Activated T-helper 17 cell treated with anti-CD3 and anti-CD28 coated beads, Interleukin-2, amount 50 U/mL, for 72 hours (primary cell): ENCODE measurements at regions not wholly inside any gene's neighbourhood (a gene's known extent, or its start where the extent isn't known, plus 50 kb on each side); places are given as distances from the start of the nearest gene placed in this dataset.

Experiments used
- ATAC-seq: fragments of 150-1000 bp; cut with Tn5 transposase; replicated peaks from 2 replicates; pipeline ENCODE4 v1.10.0; 2021; ENCODE audit warnings: mild to moderate bottlenecking, moderate library complexity
- H3K27ac Mint-ChIP-seq: one replicate; pipeline ENCODE4 v1.8.0; 2022; ENCODE audit warnings: mixed read lengths
- H3K27me3 Mint-ChIP-seq: one replicate; pipeline ENCODE4 v1.8.0; 2022; ENCODE audit warnings: mixed read lengths
- H3K36me3 Mint-ChIP-seq: one replicate; pipeline ENCODE4 v1.8.0; 2022; ENCODE audit warnings: low read depth, mild to moderate bottlenecking, mixed read lengths
- H3K4me1 Mint-ChIP-seq: one replicate; pipeline ENCODE4 v1.8.0; 2022; ENCODE audit warnings: mixed read lengths
- H3K4me3 Mint-ChIP-seq: one replicate; pipeline ENCODE4 v1.8.0; 2022; ENCODE audit warnings: mild to moderate bottlenecking, mixed read lengths
- H3K9me3 Mint-ChIP-seq: one replicate; pipeline ENCODE4 v1.8.0; 2022; ENCODE audit warnings: mixed read lengths

DNA sequence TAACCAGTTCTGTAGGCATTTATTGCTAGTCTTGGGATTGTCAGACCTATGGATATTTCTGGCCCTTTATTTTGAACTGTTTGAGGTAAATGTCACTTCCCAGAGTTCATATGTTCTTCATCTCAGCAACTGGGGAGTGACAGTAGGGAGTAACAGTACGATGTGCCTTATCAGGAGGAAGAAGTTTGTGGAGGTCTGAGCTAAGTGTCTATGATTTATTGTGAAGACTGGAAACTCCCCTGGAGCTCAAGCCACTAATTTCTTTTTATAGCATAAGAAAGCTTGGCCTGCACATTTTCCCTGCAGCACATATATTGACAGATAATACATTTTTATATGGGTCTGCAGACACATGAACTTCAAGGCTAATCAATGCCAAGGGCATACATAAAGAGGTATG lies 383.8 kb downstream of the GRXCR1 start:
- Mint-ChIP-seq H3K4me1 (no peaks in the 10 kb centered on the region), H3K4me3 (no peak overlapping the region), H3K27ac (no peak overlapping the region), H3K27me3 (no peaks in the 10 kb centered on the region), H3K9me3 (peaks cover 17% of the 10 kb centered on the region), H3K36me3 (no peaks in the 10 kb centered on the region)
- no peak for ATAC-seq

DNA sequence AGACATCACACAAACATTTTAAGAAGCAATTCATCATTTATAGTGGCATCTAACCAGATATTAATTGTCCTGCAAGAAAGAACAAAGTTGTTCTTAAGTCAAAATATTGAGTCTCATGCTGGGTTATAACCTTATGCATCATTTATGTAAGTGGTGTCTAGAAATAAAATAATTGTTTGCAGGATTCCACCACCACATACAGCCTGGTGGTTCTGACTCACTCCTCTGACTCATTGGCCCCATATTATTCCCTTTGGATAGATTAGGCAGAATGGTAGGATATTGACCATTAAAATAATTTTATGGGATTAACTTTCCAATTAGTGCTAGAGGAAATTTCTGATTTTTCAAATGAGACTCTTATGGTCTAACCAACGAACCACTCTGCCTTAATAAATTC lies 384.5 kb downstream of the GRXCR1 start:
- no peak for ATAC-seq
- H3K4me1 Mint-ChIP-seq, result no peaks in the 10 kb centered on the region
- no peak overlapping the region for H3K27ac Mint-ChIP-seq
- H3K9me3 Mint-ChIP-seq, result peaks cover 12% of the 10 kb centered on the region
- no peaks in the 10 kb centered on the region for H3K27me3 Mint-ChIP-seq
- no peaks in the 10 kb centered on the region for H3K36me3 Mint-ChIP-seq
- no peak overlapping the region for H3K4me3 Mint-ChIP-seq

DNA sequence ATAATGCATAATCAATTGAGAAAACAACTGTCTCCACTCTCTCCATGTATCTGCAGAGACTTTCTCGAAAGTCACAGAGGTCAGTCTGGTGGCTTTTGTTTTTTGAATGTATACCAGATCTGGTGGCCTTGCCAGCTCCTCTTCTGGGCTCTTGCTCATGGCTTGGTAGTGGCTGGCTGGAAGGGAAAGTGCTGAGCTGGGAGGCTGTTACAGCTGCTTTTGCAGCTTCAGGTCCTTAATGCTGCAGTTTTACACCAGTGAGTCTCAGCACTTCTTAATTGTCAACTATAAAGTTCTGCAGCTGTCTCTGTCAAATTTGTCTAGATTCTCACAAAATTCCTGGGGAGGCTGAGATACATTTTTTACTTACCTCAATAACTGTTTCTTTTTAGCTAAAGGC lies 390.0 kb downstream of the GRXCR1 start:
- H3K27ac Mint-ChIP-seq, result no peak overlapping the region
- H3K4me1 Mint-ChIP-seq, result no peaks in the 10 kb centered on the region
- peaks cover 12% of the 10 kb centered on the region for H3K9me3 Mint-ChIP-seq
- no peak for ATAC-seq
- no peaks in the 10 kb centered on the region for H3K27me3 Mint-ChIP-seq
- no peak overlapping the region for H3K4me3 Mint-ChIP-seq
- H3K36me3 Mint-ChIP-seq, result no peaks in the 10 kb centered on the region

DNA sequence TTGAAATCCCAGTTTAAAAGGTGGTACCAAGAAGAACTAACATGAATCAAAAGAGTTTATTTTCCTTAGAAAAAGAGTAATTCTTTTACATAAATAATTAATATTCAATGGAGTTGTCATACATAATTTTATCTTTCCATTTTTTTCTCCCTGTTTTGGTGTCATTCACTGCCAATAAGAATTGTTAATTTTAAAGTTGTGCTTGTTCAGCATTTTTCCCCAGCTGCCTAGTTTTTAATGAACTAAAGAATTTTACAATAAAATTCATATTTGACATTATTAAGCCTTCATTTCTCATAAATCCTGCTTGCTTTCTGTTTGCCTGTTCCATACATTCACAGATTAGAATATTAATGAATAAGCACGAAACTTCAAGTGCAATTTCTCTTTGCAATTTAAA lies 393.6 kb downstream of the GRXCR1 start:
- Mint-ChIP-seq H3K27me3 (no peaks in the 10 kb centered on the region), H3K27ac (no peak overlapping the region), H3K4me1 (no peaks in the 10 kb centered on the region), H3K36me3 (no peaks in the 10 kb centered on the region), H3K9me3 (peaks cover 8% of the 10 kb centered on the region), H3K4me3 (no peak overlapping the region)
- no peak for ATAC-seq

DNA sequence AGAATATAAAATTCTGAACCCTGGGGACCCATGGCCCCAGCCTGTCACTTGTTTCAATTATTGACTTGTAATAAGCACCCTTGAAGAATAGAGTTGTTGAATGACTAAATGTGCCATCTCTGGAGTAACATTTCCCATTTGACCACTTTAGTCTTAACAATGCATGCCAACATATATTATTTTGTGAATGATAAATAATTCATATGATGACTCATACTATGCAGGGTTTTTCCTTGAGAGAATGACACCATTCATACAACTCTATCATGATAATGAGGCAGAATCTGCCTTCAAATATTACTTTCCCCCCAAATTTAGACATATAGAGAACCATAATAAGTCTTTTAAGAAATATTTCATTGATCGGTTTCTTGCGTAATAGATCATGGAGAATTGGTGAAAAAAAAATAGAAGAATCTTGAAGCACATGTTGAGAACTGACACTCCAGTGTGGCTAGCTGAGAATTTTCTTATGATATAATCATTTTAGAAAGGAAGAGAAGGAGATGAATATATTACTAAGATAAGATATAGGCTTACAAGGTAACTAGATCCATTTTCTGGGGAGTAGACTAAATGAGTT lies 404.5 kb downstream of the GRXCR1 start:
- ATAC-seq, result no peak
- Mint-ChIP-seq H3K4me1 (no peaks in the 10 kb centered on the region), H3K27ac (no peak overlapping the region), H3K9me3 (peaks cover 10% of the 10 kb centered on the region), H3K36me3 (no peaks in the 10 kb centered on the region), H3K27me3 (no peaks in the 10 kb centered on the region), H3K4me3 (no peak overlapping the region)

DNA sequence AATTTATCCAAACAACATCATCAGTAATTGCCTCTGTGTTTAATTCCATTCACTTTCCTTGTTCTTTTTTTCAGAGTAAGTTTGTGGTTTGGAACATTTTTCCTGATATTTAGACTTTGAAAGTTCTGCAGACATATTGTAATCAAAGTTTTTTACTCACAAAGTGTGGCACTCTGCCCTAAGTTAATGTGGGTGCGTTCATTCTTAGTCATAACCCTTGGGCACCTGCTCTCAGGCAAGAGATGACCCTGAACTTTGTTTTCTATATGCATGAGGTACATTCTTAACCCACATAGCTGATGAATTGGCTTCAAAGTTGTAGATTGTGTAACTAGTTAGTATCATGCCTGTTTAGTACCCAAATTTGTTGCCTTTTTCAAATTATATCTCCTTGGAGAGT lies 424.3 kb downstream of the GRXCR1 start:
- Mint-ChIP-seq H3K4me3 (no peak overlapping the region), H3K4me1 (no peaks in the 10 kb centered on the region), H3K9me3 (peaks cover under 1% of the 10 kb centered on the region), H3K27me3 (no peaks in the 10 kb centered on the region), H3K36me3 (no peaks in the 10 kb centered on the region), H3K27ac (no peak overlapping the region)
- ATAC-seq, result no peak

DNA sequence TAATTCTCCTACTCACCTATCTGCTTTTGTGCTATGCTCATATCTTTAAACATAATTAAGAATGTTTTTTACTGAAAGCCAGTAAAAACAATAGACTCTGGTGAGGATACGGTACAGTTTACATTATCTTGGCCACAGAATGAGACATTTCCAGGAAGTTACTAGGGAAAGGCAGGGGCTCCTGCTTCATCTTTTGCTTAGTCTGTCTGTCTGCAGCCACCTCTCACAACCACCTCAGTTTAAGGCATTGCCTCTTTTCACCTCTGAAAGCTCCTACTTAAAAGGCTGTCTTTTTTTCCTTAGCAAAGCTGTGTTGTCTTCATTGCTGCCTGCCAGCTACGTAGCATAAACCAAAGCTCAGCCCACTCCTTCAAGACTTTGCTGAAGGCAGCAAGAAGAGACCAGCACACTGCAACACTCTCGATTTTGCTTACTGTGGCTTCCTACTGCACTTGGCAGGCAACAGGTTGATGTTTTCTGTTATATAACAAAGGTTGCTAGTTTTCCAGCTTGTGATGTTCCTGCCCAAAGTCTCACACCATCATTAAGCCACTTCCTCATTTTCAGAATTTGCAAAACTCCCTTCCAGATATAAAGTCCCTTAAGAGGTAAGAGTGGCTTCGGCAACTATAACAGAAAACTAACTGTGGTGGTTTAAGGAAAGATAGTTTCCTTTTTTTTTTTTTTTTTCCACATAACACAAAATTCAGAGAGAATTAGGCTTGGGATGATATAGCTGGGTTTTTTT lies 432.9 kb downstream of the GRXCR1 start:
- Mint-ChIP-seq H3K9me3 (peaks cover 7% of the 10 kb centered on the region), H3K27ac (no peak overlapping the region), H3K4me1 (no peaks in the 10 kb centered on the region), H3K27me3 (no peaks in the 10 kb centered on the region), H3K4me3 (no peak overlapping the region), H3K36me3 (no peaks in the 10 kb centered on the region)
- ATAC-seq, result no peak

DNA sequence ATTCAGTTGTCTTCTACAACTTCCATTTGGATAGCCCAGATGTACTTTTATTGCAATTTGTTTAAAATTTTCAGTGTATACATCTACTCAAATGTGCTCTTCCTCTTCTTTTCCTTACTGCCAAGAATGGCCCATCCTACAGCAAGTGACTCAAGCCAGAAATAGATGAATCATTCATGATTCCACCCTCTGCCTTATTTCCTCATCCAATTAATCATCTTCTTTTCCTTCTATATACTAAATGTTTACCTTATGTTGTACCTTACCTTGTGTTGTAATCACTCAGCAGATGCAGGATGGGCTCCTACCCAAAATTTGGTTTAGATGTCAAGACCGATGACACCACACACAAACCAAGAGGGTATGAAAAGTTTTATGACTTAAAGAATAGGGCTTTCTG lies 437.8 kb downstream of the GRXCR1 start:
- Mint-ChIP-seq H3K4me3 (no peak overlapping the region), H3K4me1 (no peaks in the 10 kb centered on the region), H3K36me3 (no peaks in the 10 kb centered on the region), H3K27ac (no peak overlapping the region), H3K9me3 (peaks cover 4% of the 10 kb centered on the region), H3K27me3 (no peaks in the 10 kb centered on the region)
- ATAC-seq, result no peak

DNA sequence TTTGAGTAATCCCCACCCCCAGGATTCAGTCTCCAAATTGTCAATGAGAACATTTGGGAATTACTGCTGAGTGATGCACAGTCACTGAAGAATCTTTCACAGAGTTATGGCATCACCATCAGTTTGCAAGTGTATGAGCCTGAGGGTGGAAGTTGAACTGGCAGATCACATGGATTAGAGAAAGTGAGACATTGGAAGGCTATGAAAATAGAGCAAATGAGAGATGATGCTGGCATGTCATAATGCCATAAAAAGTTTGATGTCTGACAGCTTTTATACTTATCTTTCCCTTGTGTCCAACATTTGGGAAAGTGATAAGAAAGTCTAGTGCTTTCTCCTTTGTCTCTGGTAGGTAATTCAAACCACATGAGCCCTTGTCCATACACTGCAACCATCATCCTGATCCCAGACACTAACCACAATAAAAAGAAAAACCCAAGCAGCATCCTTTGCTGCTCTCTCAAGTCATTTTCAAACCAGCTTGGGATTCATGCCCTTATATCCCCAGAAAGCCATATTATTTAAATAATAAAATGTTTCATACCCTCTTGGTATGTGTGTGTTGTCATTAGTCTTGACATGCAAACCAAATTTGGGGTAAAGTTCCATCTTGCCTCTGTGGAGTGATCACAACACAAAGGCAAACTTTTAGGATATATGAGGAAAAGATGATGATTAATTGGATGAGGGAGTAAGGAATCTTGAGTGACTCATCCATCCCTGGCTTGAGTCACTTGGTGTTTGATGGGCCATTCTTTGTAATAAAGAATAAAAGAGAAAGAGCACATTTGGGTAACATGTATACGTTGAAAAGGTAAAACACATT lies 438.9 kb downstream of the GRXCR1 start:
- Mint-ChIP-seq H3K9me3 (peaks cover 4% of the 10 kb centered on the region), H3K4me1 (no peaks in the 10 kb centered on the region), H3K27ac (no peak overlapping the region), H3K4me3 (no peak overlapping the region), H3K36me3 (no peaks in the 10 kb centered on the region), H3K27me3 (no peaks in the 10 kb centered on the region)
- ATAC-seq, result no peak

DNA sequence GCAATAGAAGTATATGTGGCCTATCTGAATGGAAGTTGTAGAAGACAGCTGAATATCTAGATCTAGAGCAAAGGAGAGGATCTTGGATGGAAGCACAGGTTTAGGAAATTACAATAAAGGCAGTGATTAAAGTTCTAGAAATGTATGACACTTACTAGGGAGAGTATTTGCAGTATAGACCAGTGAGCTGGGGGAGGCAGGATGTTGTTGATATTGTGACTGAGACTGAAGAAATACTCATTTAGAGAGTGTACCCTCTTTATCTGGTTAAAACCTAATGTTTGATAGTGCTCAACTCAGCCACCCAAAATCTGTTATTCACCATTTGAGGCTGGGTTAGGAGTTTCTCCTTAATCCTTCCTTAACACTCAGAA lies 439.5 kb downstream of the GRXCR1 start:
- no peaks in the 10 kb centered on the region for H3K4me1 Mint-ChIP-seq
- no peak overlapping the region for H3K27ac Mint-ChIP-seq
- ATAC-seq, result no peak
- no peaks in the 10 kb centered on the region for H3K27me3 Mint-ChIP-seq
- H3K4me3 Mint-ChIP-seq, result no peak overlapping the region
- no peaks in the 10 kb centered on the region for H3K36me3 Mint-ChIP-seq
- peaks cover 4% of the 10 kb centered on the region for H3K9me3 Mint-ChIP-seq

DNA sequence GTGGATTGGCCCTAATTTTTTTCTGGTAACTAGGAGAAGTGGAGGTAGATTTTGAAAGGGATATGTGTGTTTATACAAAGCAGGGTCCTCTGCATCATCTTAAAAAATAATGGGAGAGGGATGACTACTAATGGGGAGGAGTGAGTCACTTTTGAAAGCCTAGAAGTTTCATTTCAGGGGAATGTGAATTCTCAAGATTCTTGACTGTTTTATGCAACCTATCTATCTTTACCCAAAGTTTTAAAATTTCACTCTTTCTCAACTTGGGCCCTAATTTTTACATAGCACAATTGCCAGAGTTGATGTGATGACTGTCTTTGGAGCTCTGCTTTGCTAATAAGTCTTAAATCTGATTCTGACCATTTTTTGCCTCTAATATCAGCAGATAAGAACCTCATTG lies 445.2 kb downstream of the GRXCR1 start:
- ATAC-seq, result no peak
- Mint-ChIP-seq H3K4me1 (no peaks in the 10 kb centered on the region), H3K27ac (no peak overlapping the region), H3K9me3 (peaks cover 4% of the 10 kb centered on the region), H3K4me3 (no peak overlapping the region), H3K36me3 (no peaks in the 10 kb centered on the region), H3K27me3 (no peaks in the 10 kb centered on the region)

DNA sequence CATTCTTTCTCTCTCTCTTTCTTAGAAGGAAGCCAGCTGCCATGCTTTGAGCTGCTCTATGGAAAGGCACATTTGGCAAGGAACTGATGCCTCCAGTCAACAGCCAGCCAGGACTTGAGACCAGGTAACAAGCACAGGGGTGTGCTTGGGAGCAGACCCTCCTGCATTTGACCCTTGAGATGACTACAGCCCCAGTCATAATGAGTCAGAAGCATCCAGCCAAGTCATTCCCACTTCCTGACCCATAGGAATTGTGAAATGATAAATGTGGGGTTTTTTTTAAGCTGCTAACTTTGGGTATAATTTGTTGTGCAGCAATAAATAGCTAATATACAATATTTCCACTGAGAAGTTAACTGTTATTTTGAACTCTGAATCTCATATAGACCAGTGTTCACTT lies 446.9 kb downstream of the GRXCR1 start:
- no peak overlapping the region for H3K4me3 Mint-ChIP-seq
- no peaks in the 10 kb centered on the region for H3K36me3 Mint-ChIP-seq
- ATAC-seq, result no peak
- peaks cover 4% of the 10 kb centered on the region for H3K9me3 Mint-ChIP-seq
- no peak overlapping the region for H3K27ac Mint-ChIP-seq
- H3K4me1 Mint-ChIP-seq, result no peaks in the 10 kb centered on the region
- no peaks in the 10 kb centered on the region for H3K27me3 Mint-ChIP-seq

DNA sequence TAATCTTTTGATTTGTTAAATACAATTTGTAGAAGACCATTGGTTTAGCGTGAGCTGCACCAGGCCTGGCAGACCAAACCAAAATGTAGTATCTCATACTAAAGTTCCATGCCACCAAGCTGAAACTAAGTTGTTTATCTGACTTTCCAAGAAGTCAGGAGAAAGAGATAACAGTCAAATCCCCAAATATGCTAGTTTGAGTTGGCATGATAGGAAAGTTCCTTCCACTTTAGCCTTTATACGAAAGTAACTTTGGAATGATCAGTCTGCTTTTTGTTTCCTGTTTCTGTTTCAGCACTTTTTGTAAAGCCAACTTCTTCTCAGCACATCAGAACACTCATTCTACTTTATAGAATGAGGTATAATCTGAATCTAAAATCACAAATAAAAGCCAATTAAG lies 449.2 kb downstream of the GRXCR1 start:
- Mint-ChIP-seq H3K27me3 (no peaks in the 10 kb centered on the region), H3K36me3 (no peaks in the 10 kb centered on the region), H3K4me1 (no peaks in the 10 kb centered on the region), H3K4me3 (no peak overlapping the region), H3K27ac (no peak overlapping the region), H3K9me3 (peaks cover 7% of the 10 kb centered on the region)
- no peak for ATAC-seq

DNA sequence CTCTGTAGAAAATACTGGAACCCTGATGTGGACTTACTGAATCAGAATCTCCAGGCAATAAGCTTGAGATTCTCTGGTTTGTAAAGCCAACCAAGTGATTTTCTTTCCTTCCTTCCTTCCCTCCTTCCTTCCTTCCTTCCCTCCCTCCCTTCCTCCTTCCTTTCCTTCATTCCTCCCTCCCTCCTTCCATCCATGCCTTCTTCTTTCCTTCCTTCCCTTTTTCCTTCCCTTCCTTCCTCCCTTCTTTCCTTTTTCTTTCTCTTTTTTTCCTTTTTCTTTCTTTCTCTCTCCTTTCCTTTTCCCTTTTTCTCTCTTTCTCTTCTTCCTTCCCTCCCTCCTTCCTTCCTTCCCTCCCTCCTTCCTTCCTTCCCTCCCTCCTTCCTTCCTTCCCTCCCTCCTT lies 450.8 kb downstream of the GRXCR1 start:
- no peak overlapping the region for H3K27ac Mint-ChIP-seq
- no peaks in the 10 kb centered on the region for H3K36me3 Mint-ChIP-seq
- H3K4me3 Mint-ChIP-seq, result no peak overlapping the region
- H3K9me3 Mint-ChIP-seq, result peaks cover 7% of the 10 kb centered on the region
- no peak for ATAC-seq
- no peaks in the 10 kb centered on the region for H3K4me1 Mint-ChIP-seq
- no peaks in the 10 kb centered on the region for H3K27me3 Mint-ChIP-seq

DNA sequence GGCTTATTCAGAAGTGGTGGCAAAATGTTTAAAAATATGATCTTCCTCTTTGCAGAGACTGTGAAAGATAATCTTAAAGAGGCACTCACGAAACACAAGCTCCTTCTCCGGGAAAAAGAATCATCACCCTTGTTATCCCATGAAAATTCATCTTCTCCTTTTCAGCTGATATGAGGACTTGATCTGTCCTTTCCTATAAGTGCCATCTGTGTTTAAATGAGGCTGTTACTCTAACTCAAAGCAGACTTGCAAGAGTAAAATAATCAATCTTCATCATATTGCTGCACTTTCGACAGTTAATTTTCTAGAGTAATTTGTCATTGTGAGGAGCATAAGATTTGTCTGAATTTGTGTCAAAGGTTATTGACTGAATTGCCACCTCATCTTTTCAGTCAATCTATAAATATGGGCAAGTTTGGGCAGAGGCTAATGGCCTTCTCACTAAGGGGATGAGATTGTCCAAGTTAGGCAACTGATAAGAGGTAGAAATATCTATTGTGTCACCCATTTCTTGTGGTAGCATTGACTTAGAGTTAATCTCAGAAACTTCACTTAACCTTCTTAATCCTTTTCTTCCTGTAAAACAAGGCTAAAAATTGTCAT lies 452.9 kb downstream of the GRXCR1 start:
- no peaks in the 10 kb centered on the region for H3K27me3 Mint-ChIP-seq
- no peaks in the 10 kb centered on the region for H3K4me1 Mint-ChIP-seq
- ATAC-seq, result no peak
- no peak overlapping the region for H3K27ac Mint-ChIP-seq
- H3K36me3 Mint-ChIP-seq, result no peaks in the 10 kb centered on the region
- H3K9me3 Mint-ChIP-seq, result peaks cover 3% of the 10 kb centered on the region
- H3K4me3 Mint-ChIP-seq, result no peak overlapping the region
